ENCODE measurements at regions not wholly inside any gene's neighbourhood (a gene's known extent, or its start where the extent isn't known, plus 50 kb on each side); places are given as distances from the start of the nearest gene placed in this dataset.

DNA sequence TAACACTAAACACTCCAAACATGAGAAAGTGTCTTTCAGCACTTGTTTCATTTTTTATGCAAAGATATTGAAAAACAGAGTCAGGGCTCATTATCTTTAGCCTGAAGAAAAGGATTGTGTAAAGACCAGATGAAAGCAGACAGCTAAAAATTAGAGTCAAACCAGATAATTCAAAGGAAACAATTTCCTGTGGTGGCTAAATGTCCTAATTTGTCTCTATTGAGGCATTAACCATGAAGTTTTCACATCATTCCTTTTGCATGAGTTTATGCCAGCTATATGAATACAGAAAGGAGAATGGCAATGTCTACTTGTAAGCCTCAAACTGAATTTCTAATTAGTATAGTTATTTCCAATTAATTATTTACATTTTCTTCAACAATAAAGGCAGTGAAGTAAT lies 338.5 kb downstream of the FSCB start:
- POLR2A ChIA-PET (ENCODE audit: low non-redundant PET) = no interaction called here
- H3K9me3 ChIP-seq (ENCODE audit: low read depth, low read length, poor library complexity, severe bottlenecking) = no peaks in the 10 kb centered on the region
- H3K4me1 ChIP-seq (ENCODE audit: insufficient read depth, low read length, poor library complexity, severe bottlenecking) = peaks cover 59% of the 10 kb centered on the region
- H3K27me3 ChIP-seq (replicated peaks; ENCODE audit: insufficient read depth, low read depth, low read length, poor library complexity) = no peaks in the 10 kb centered on the region
- BruUV-seq (replicated peaks) = no TSS peak
- CTCF ChIA-PET = interaction anchor here (0.7 kb wide), 1 partner anchor 488 kb away, joined by 6 read pairs; no protein-coding TSS in a partner anchor
- H3K36me3 ChIP-seq (ENCODE audit: insufficient read depth, low read length, poor library complexity, severe bottlenecking) = no peaks in the 10 kb centered on the region
- peak; percentile 87 for DNase-seq (ENCODE audit: low spot score)
- intact Hi-C loops (cut with micrococcal nuclease; ENCODE audit: unreplicated experiment) = no loop called here
- H3K27ac ChIP-seq (ENCODE audit: low read depth, low read length, poor library complexity, severe bottlenecking) = peak overlapping the region; percentile 37
- no peak for TF ChIP-seq EZH2 (IDR thresholded peaks at IDR 0.05; ENCODE audit: borderline replicate concordance, low read depth, low read length, poor library complexity, severe bottlenecking)
- TF ChIP-seq, protein P1, sequence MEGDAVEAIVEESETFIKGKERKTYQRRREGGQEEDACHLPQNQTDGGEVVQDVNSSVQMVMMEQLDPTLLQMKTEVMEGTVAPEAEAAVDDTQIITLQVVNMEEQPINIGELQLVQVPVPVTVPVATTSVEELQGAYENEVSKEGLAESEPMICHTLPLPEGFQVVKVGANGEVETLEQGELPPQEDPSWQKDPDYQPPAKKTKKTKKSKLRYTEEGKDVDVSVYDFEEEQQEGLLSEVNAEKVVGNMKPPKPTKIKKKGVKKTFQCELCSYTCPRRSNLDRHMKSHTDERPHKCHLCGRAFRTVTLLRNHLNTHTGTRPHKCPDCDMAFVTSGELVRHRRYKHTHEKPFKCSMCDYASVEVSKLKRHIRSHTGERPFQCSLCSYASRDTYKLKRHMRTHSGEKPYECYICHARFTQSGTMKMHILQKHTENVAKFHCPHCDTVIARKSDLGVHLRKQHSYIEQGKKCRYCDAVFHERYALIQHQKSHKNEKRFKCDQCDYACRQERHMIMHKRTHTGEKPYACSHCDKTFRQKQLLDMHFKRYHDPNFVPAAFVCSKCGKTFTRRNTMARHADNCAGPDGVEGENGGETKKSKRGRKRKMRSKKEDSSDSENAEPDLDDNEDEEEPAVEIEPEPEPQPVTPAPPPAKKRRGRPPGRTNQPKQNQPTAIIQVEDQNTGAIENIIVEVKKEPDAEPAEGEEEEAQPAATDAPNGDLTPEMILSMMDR (conservative IDR thresholded peaks at IDR 0.05; ENCODE audit: low read depth, low read length) = no peak
- no peak overlapping the region for H3K4me3 ChIP-seq (ENCODE audit: low read depth, low read length, poor library complexity, severe bottlenecking)

DNA sequence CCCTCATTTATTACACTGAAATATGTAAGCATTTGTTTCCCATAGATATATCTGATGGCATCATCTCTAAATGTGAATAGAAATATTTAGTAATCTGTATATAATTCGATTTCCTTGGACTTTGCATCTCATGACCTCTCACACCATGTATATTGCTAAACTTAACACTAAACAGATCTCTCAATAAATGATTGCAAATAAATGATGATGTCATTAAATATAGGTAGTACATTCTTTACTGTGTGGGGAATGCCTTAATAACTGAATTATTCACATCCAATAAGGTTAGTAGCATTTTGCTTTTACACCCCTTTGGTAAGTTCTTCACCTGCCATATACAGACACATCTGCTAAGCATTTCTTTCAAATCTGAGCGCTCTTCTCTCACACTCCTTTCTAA lies 340.5 kb downstream of the FSCB start:
- CTCF ChIA-PET = no interaction called here

DNA sequence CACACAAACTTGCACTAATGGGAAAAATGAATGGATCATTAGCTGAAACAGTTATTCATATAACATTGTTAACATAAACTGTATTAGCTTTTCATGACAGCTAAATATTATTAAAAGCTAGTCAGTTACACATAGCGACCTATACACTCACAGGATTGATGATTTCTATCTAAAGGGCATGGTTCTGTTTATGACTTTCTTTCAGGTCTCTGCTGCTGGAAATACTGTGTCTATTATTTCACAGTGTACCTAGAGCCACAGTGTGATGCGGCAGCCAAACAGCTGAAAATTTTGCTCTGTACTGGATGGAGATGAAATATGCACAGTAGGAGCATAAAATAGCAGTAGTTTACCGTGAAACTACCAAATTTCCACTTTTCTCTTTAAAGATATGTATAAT lies 341.1 kb downstream of the FSCB start:
- intact Hi-C loops (cut with micrococcal nuclease; ENCODE audit: unreplicated experiment) = no loop called here
- no peak overlapping the region for H3K27ac ChIP-seq (ENCODE audit: low read depth, low read length, poor library complexity, severe bottlenecking)
- H3K36me3 ChIP-seq (ENCODE audit: insufficient read depth, low read length, poor library complexity, severe bottlenecking) = no peaks in the 10 kb centered on the region
- H3K4me1 ChIP-seq (ENCODE audit: insufficient read depth, low read length, poor library complexity, severe bottlenecking) = peaks cover 56% of the 10 kb centered on the region
- CTCF ChIA-PET = no interaction called here
- H3K4me3 ChIP-seq (ENCODE audit: low read depth, low read length, poor library complexity, severe bottlenecking) = no peak overlapping the region
- DNase-seq (ENCODE audit: low spot score) = no peak
- no peak for TF ChIP-seq EZH2 (IDR thresholded peaks at IDR 0.05; ENCODE audit: borderline replicate concordance, low read depth, low read length, poor library complexity, severe bottlenecking)
- TF ChIP-seq, protein P1 (conservative IDR thresholded peaks at IDR 0.05; ENCODE audit: low read depth, low read length) = no peak
- H3K9me3 ChIP-seq (ENCODE audit: low read depth, low read length, poor library complexity, severe bottlenecking) = peaks cover 8% of the 10 kb centered on the region
- POLR2A ChIA-PET (ENCODE audit: low non-redundant PET) = no interaction called here
- H3K27me3 ChIP-seq (replicated peaks; ENCODE audit: insufficient read depth, low read depth, low read length, poor library complexity) = no peaks in the 10 kb centered on the region
- BruUV-seq (replicated peaks) = no TSS peak

More for the DNA sequence above, 340.5 kb downstream of the FSCB start:
- Histone ChIP-seq H3K9me3 (ENCODE audit: low read depth, low read length, poor library complexity, severe bottlenecking) (peaks cover 8% of the 10 kb centered on the region), H3K27ac (ENCODE audit: low read depth, low read length, poor library complexity, severe bottlenecking) (no peak overlapping the region), H3K36me3 (ENCODE audit: insufficient read depth, low read length, poor library complexity, severe bottlenecking) (no peaks in the 10 kb centered on the region), H3K4me1 (ENCODE audit: insufficient read depth, low read length, poor library complexity, severe bottlenecking) (peaks cover 59% of the 10 kb centered on the region), H3K27me3 (replicated peaks; ENCODE audit: insufficient read depth, low read depth, low read length, poor library complexity) (no peaks in the 10 kb centered on the region), H3K4me3 (ENCODE audit: low read depth, low read length, poor library complexity, severe bottlenecking) (no peak overlapping the region)
- POLR2A ChIA-PET (ENCODE audit: low non-redundant PET) = no interaction called here
- intact Hi-C loops (cut with micrococcal nuclease; ENCODE audit: unreplicated experiment) = no loop called here
- no TSS peak for BruUV-seq (replicated peaks)
- no peak for DNase-seq (ENCODE audit: low spot score)
- TF ChIP-seq EZH2 (IDR thresholded peaks at IDR 0.05; ENCODE audit: borderline replicate concordance, low read depth, low read length, poor library complexity, severe bottlenecking) = no peak
- TF ChIP-seq, protein P1 (conservative IDR thresholded peaks at IDR 0.05; ENCODE audit: low read depth, low read length) = no peak
